Skin of body (tissue), 1 donor: ENCODE measurements at regions not wholly inside any gene's neighbourhood (a gene's known extent, or its start where the extent isn't known, plus 50 kb on each side); places are given as distances from the start of the nearest gene placed in this dataset.

Source experiments
- DNase-seq: peaks from one replicate; lab custom pipeline; 2025; lab: John Stamatoyannopoulos, UW

DNA sequence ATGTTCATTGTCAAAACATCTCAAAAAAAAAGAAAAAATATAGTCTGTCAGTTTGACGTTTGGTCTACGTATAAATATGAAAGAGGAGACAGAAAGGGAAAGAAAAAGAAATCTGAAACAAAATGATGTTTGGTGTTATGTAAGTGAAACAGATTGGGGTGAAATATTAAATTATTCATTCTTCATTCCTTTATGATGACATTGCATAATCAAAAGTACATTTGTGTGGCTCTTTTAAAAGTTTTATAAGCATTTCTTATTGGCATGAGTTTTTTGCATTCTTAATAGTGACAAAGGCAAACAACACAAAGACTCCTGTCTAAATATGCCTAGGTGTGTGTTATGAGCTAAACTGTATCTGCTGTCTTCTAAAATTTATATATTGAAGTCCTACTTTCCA is 232.6 kb downstream of the EFNB2 start:
- DNase-seq = no peak

DNA sequence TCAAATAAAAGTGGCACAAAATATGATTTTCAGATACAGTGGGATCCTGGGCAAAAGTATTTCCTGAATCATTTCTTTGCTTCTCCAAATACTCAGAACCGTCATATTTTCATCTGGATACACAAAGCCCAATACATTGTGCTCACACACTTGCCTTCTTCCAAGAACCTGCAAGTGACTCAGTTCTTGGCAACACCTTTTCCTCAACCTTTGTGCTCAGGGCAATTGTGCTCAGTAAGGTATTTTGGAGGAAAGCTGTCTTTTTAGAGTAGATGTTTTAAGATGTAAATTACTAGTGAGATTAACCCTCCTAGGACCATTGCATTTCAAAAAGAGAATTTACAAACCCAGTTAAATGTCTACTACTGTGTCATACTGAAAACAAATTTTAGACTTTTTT is 233.5 kb downstream of the EFNB2 start:
- no peak for DNase-seq

DNA sequence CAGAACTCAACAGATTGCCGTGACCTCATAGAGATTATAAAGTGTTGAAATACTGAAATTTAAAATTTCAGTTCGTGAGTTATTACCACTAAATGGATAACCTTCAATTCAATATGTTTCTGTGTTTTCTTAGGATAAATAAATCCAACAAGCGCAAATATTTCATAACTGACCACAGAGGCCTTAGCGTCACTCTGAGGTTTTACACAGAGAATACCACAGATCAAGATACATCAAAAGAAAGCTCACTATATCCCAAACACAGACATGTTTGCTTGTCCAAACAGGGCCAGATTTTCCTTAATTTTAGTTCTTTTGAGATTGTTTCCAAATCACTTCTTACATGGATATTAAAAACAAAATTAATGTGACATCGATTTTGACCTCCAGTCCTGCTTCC is 235.8 kb downstream of the EFNB2 start:
- no peak for DNase-seq

DNA sequence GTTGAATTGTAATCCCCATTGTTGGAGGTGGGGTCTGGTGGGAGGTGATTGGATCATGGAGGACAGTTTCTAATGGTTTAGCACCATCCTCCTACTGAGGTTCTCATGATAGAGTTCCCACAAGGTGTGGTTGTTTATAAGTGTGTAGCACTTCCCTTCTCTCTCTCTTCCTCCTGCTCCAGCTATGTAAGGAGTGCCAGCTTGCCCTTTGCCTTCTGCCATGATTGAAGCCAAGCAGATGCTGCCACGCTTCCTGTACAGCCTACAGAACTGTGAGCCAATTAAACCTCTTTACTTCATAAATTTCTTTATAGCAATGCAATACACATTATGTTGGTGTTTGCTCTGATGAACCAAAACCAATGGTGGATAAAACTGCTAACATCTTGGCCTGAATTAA is 238.2 kb downstream of the EFNB2 start:
- DNase-seq = no peak

DNA sequence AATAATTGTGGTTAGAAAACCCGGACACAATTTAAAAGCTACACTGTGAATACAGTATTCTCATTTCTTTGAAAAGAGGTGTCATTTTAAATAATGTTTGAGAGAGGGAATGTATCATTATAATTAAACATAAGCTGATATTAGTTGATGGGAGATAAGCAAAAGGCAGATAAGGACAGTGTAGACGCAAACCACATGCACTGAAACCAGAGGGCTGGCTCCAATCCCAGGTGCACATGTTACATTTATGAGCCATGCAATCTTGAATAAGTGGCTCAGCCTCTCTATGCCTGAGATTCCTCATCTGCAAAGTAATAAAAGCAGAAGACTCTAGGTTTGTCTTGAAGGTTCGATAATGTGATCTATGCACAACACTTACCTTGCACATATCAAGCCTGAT is 238.7 kb downstream of the EFNB2 start:
- no peak for DNase-seq

DNA sequence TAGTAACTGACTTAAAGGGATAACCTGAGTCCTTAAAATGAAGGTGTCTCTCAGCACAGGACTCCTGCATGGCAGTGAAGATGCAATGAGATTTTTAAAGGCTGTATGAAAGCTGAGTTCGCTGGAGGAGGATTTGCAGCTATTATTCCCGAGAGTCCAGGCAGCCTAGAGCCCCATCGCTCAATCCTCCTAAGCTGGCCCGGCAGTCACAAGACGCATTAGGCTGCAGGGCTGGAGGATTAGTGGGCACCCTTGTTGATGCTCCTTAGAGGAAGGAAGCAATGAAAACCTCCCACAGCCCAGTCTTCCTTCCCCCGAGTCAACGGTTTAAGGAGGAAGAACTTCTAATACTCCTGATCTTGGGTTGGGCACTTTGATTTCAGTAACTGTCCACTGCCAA is 239.5 kb downstream of the EFNB2 start:
- no peak for DNase-seq

DNA sequence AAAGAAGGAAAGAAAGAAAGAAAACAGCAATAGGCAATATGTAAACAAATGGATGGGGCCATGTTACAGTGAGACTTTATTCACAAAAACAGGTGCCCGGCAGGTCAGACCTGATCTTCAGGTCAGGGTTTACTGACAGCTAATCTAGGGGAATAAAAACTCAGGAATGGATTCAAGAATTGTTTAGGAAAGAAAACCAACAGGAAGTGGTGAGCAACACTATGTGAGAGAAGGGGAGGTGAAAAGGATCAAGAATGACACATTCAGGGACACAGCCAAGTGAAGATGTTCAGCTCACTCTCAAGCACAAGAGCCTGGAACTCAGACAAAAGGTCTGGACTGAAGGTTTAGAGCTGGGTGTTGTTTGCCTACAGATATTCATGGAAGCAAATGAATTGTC is 244.5 kb downstream of the EFNB2 start:
- no peak for DNase-seq

DNA sequence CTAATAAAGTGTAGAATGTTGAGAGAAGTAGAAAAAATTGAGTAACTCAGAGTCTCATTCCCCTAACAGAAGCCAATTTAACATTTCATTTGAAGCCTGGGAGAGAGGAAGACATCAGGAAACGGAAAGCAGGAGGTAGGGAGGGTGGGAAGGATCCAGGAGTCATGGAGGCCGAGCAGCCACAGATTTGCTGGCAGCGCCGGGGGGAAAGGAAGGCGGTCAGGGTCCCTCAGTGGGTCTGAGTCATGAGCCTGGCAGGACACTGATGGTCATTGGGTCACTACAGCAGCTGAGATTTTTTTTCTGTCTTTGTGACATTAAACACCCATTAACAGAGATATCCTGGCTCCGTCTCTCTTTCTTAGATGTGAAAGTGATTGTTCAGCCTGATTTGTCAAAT is 248.1 kb downstream of the EFNB2 start:
- no peak for DNase-seq

DNA sequence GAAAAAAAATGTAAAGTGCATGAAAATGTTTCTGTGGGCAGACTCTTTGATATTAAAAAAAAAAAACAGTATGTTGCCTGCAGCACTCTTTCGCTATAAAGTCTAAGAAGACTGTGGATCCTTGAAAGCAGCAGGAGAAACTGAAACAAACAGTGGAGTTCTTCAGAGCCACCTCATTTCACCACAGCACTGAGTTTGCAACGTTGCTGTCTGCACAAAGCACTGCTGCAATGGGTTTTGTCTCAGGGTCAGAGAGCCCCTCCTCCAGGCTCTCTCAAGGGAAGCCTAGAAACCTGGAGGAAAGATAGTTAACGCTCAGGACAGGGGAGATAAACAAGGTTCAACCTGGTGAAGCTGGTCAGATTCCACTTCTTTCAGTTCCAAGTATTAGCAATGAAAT is 248.7 kb downstream of the EFNB2 start:
- DNase-seq = no peak

DNA sequence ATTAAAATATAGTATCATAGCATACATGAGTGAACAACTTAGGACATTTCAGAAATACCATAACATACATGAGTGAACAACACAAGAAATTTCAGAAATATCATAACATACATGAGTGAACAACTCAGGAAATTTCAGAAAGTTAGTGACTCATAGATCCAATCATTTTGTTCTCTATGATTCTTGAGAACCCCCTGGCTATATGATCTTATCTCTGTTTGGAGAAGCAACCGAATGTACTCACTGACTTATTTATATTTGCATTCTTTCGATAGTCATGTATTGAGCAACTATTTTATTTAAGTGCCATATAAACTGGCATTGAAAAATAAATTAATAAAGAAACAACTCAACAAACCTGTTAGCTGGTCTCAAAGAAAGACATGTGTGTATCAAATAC is 251.1 kb downstream of the EFNB2 start:
- no peak for DNase-seq

DNA sequence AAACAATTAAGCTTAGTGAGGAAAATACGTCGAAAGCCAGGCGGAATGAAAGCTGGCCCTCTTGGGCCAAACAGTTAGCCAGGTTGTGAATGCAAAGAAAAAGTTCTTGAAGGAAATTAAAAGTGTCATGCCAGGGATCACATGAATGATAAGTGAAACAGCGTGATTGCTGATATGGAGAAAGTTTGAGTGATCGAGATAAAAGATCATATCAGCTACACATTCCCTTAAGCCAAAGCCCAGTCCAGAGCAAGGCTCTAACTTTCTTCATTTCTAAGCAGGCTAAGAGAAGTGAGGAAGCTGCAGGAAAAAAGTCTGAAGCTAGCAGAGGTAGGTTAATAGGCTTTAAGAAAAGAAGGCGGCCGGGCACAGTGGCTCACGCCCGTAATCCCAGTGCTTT is 254.0 kb downstream of the EFNB2 start:
- no peak for DNase-seq

DNA sequence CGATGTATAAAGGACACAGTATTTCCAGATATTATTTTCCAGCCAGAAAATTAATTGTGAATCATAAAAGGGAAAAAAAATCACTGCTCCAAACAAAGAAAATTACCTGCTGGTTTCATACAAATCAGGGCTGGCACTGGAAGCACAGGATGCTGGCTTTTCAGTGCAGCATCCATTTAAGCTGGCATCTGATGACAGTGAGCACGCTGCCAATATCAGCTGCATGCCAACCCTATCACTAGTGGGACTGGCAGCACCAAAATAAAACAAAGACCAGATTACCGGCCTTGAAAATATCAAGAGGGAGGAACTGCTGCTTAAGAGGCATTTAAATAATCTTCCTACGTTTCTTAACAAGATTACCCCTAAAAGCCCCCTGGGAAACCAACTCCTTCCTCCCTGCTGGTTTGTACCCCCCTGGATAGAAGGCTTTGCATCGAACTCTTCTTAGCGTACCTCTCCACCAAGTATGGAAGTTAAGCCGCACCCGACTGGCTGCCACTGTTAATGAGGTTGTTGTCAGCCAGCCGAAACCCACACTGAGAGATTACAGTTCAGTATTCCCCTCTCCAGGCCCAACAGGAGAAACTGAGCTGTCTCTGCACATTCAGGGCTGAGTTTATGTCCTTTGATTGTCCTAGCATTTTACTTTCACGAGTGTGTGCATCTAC is 257.8 kb downstream of the EFNB2 start:
- DNase-seq = no peak

DNA sequence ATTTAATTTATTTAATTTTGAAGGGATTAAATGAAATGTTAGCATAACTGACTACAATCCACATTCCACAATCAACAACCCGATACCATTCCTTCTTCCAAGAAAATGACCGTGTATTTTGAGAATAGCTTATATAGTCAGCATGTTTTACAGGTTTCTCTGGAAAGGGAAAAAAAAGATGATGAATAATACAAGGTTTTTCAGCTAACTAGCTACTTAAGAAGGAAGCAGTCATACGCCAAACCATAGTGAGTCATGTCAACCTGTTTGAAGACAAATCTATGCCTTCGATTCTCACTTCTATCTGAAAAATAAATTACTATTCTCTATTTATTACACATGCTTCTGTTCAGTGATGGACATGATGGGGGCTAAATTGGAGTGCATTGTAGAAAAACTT is 258.6 kb downstream of the EFNB2 start:
- DNase-seq = no peak

DNA sequence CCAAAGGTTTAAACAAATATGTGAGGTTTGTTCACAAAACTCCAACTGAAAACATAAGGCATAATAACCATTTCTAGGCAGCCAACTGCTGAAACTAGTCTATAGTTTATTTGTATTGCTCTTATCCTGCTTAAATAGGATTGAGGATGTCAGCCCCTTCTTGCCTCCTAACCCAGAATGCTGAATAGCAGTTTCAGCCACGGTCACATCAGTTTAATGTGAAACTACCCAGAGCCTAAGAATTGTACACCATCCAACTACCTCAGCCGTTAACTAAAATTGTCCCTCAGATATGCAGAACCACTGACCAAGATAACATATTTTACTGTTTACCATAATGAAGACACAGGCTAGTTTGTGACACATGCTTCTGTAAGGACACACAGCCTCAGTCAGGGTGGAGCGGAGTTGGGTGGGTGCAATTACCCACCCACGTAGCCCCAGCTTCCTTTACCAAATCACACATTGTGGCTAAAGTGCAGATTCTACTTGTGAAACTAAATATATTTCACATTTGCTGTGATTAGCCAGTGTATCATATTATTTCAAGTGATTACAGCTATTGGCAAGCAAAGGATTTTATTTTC is 259.9 kb downstream of the EFNB2 start:
- no peak for DNase-seq

DNA sequence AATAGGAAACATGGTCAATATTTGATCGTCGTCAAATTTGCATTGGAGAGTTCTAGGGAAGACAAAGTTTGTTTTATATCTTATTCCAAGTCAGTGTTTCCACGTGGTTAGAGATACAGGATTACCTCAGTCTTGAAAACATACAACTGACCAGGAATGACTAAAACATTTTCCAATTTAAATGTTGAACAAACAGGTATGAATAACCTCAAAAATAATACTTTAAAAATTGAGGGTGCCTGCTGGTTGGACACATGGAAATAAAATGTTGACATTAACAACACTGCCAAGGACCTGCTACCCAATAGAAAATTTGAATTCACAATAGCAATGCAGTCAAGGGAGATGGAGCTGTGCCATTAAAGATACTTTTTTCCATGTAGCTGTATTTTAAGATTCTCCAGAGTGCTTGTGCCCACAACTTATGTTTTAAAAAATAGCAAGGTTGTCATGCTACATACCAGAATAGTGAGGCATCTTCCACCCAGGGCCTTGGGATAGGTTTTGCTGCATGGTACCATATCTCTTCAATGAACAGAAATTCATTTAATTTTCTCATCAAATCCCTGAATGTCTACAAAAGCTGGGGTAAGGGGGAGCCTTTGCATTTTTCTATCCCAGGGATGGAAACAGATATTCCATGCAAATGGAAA is 260.8 kb downstream of the EFNB2 start:
- no peak for DNase-seq

DNA sequence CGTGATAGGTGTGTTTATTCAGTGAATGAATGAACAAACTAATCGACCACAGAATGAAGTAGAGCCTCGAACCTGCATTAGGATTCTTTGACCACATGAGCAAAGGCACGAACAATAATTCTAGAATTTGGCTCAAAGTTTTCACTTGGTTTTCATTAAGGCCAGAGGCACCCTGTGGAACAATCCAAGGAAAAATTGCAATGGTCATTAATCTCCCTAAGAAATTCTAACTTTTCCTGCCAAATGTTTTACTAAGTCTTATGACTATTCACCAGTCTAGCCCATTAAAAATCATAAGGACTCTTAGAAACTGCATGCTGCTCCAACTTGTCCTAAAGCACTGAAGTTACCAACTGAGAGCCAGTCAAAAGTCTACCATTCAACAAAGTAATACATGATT is 271.7 kb downstream of the EFNB2 start:
- DNase-seq = no peak

DNA sequence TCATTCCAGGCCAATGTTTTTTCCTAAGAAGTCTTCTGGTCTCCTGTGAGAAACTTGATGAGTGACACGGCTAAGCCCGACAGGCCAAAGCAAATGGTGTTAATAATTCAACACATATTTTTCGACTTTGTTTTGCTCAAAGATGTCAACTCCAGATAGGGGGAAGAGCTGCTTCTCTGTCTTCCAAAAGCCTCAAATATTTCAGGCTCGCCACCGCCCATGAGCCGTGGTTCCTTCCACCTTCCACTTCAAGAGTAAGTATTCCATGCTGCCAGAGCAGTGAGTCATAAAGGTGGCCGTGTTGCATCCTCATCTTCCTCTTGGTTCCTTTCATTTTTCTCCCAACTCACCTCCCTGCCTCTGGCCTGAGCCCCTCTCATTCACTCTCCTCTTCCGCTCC is 272.6 kb downstream of the EFNB2 start:
- DNase-seq = no peak

DNA sequence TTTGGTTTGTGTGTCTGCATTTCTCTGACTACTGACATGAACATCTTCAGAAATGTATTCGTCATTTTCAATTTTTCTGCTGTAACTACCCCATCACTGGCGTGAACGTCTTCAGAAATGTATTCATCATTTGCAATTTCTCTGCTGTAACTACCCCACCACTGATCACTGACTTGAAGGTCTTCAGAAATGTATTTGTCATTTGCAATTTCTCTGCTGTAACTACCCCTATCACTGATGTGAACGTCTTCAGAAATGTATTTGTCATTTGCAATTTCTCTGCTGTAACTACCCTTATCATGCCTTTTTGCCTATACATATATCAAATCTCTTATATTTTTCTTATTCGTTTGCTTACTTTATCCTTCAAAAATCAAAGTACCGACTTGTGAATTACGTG is 274.0 kb downstream of the EFNB2 start:
- no peak for DNase-seq

DNA sequence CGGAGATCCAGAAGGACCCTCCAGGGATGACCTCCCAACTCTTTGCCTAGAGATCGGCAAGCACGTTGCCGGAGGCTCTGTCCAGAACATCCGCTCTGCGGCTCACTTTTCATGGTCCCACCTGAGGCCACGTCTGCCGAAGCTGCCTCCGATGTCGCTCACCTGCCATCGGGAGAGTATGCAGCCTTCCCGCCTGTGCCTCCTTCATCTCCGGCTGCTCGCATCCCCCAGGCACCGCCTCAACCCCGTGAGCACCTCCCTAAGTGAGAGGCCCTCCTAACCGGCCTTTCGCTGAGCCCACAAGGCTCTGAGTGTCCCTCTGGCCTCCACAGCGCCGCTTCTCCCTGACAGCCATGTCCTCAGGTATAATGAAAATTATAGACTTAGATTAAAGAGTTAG is 275.1 kb downstream of the EFNB2 start:
- no peak for DNase-seq

DNA sequence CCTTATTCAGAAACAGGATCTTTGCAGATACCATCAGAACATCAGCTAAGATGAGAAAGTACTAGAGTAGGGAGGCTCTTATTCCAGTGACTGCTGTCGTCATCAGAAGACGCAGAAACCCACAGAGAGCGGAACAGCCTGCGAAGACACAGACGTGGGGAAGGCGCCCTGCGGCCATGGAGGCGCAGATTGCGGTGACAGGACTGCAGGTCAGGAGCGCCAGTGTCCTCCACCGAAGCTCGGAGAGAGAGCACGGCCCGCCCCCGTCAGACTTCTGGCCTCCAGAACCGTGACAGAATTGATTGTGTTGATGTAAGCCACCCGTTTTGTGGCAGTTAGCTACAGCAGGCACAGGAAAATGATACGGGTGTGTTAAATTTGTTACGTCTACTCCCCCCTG is 275.5 kb downstream of the EFNB2 start:
- no peak for DNase-seq

DNA sequence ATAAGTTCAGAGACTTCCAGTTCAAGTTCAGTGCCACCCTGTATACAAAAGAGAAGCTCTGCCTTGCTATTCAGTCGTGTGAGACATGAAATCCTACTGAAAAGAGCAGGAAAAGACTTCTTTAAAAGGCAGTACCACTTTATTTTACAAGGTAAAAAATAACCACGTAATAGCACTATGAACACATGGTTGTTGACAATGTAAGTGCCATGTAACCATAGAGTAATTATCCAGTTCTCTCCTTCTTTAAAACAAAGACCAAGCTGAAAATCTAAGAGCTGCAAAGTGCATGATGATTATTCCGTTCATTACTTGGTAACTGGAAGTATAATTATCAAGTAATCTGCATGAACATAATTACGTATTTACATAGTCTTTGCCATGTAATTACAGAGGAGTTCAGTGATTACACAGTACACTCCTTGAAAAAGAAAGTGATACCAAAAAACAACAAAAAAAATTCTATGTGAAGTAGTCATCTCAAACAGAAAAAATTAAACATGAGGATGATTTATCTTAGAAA is 288.7 kb downstream of the EFNB2 start:
- DNase-seq = no peak

DNA sequence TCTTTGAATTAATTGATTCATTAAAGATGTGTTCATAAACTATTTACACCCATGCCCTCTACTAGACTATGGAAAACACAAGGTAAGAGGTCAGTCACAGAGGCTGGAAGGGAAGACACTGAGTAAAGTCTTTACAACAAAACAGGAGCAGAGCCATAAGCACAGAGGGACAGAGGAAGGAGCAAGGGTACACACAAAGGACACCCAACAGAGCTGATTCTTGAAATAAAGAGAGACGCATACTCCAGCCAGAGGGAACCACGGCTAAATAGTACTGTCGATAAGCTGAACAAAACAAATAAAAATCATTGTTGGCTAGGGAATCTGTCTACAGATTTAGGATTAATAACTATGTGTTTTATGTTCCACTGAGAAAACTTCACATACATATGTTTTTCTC is 289.2 kb downstream of the EFNB2 start:
- no peak for DNase-seq

DNA sequence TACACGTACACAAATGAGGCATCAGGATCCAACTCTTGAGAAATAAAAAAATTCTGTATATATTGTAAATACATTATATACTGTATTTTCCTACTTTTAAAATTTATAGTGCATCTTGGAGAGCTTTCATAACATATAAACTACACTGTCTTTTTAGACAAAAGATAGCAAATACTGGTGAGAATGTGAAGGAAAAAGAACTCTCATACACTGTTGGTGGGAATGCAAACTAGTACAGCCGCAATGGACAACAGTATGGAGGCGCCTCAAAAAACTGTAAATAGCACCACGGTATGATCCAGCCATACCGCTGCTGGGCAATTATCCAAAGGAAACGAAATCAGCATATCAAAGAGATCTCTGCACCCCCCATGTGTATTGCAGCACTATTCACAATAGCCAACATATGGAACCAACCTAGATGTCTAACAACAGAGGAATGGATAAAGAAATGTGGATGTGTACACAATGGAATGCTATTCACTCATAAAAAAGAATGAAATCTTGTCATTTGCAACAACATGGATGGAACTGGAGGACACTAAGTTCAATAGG is 292.4 kb downstream of the EFNB2 start:
- no peak for DNase-seq
